K562 (cell line): ENCODE measurements at regions not wholly inside any gene's neighbourhood (a gene's known extent, or its start where the extent isn't known, plus 50 kb on each side); places are given as distances from the start of the nearest gene placed in this dataset.

ENCODE experiments used
- CBX8 ChIP-seq: fragments of 200-600 bp; sonication (generic); IDR thresholded peaks from 2 replicates; pipeline ENCODE4 v1.6.1; 2012; ENCODE audit warnings: borderline replicate concordance, mixed run types, low read depth, mild to moderate bottlenecking, moderate library complexity, mixed read lengths, low read length, control low read depth, inconsistent platforms; ENCODE audit not compliant: poor library complexity, severe bottlenecking; ENCODE audit errors: extremely low read depth
- CTCF ChIP-seq, 3 experiments: IDR thresholded peaks in 2 of 3; conservative IDR thresholded peaks in 1 of 3; 2 replicates each; pipeline ENCODE4 v1.5.1; 2011 to 2012; ENCODE audit warnings: low read length in 3 of 3, mild to moderate bottlenecking in 3 of 3, control low read depth in 2 of 3, improper control_type of control experiment in 1 of 3, inconsistent platforms in 1 of 3, low read depth in 1 of 3, mixed read lengths in 1 of 3, moderate library complexity in 1 of 3; ENCODE audit not compliant: insufficient read depth in 2 of 3
- FOXA3 ChIP-seq, 2 experiments: fragments of 450-650 bp in 1 of 2; sonication (generic) in 1 of 2; formaldehyde crosslinking; IDR thresholded peaks in 1 of 2; conservative IDR thresholded peaks in 1 of 2; 2 replicates each; pipeline versions ENCODE4 v1.4.0 to v1.8.0; 2020 to 2022; ENCODE audit warnings: mild to moderate bottlenecking in 2 of 2, missing genetic modification reagents in 1 of 2
- GATAD2B ChIP-seq: fragments of 450-650 bp; IDR thresholded peaks from 2 replicates; pipeline ENCODE4 v1.6.1; 2017; ENCODE audit warnings: mild to moderate bottlenecking, borderline replicate concordance
- HNRNPH1 ChIP-seq: fragments of 200-400 bp; formaldehyde crosslinking; optimal IDR thresholded peaks from 2 replicates; pipeline ENCODE3; 2017; ENCODE audit warnings: low read depth, mild to moderate bottlenecking, low read length, moderate library complexity
- HOXB6 ChIP-seq: fragments of 250-450 bp; sonication (Bioruptor Pico); IDR thresholded peaks from 2 replicates; pipeline ENCODE4 v1.5.1; 2022; ENCODE audit warnings: mild to moderate bottlenecking, borderline replicate concordance
- JUNB ChIP-seq: fragments of 450-650 bp; formaldehyde crosslinking; conservative IDR thresholded peaks from 2 replicates; pipeline ENCODE4 v1.4.0; 2020; ENCODE audit warnings: mild to moderate bottlenecking
- KAT2B ChIP-seq: IDR thresholded peaks from one replicate; pipeline ENCODE4 v1.6.1; 2012; ENCODE audit warnings: low read depth, mild to moderate bottlenecking, control low read depth, inconsistent platforms, low read length, moderate library complexity
- POLR2A ChIP-seq: fragments of 450-650 bp; conservative IDR thresholded peaks from 2 replicates; pipeline ENCODE4 v1.6.1; 2016
- SIN3B ChIP-seq: fragments of 450-650 bp; IDR thresholded peaks from 2 replicates; pipeline ENCODE4 v1.6.1; 2017; ENCODE audit warnings: low read depth, mild to moderate bottlenecking, moderate library complexity
- TAF7 ChIP-seq: fragments of 450-650 bp; IDR thresholded peaks from 2 replicates; pipeline ENCODE4 v1.6.1; 2016; ENCODE audit warnings: missing genetic modification characterization, missing compliant biosample characterization
- ZBTB40 ChIP-seq, 2 experiments: fragments of 450-650 bp in 1 of 2; sonication (generic) in 1 of 2; formaldehyde crosslinking in 1 of 2; IDR thresholded peaks; 2 replicates each; pipeline versions ENCODE4 v1.7.1 to v1.9.0; 2016 to 2022; ENCODE audit warnings: inconsistent platforms in 1 of 2, mild to moderate bottlenecking in 1 of 2, missing genetic modification reagents in 1 of 2
- ZNF232 ChIP-seq: sonication (generic); formaldehyde crosslinking; IDR thresholded peaks from 2 replicates; pipeline ENCODE4 v1.8.0; 2022; ENCODE audit warnings: mild to moderate bottlenecking, missing genetic modification reagents

GRCh38 chr12:105429511-105429910 is 99.0 kb downstream of the C12orf75 start:
- TF ChIP-seq GATAD2B (no peak), CTCF (IDR thresholded peaks at IDR 0.05 in 2 of 3, conservative IDR thresholded peaks at IDR 0.05 in 1 of 3; ENCODE audit: insufficient read depth in 2 of 3, low read depth in 1 of 3, low read length in 3 of 3) (no peak), JUNB (CRISPR knock-in tag) (no peak), ZNF232 (CRISPR knock-in tag) (no peak), HNRNPH1 (no peak), ZBTB40 (IDR thresholded peaks at IDR 0.05) (no peak), ZBTB40 (CRISPR knock-in tag; IDR thresholded peaks at IDR 0.05) (no peak), TAF7 (tag) (no peak), KAT2B (no peak), POLR2A (no peak), SIN3B (no peak), FOXA3 (CRISPR knock-in tag; conservative IDR thresholded peaks at IDR 0.05 in 1 of 2, IDR thresholded peaks at IDR 0.05 in 1 of 2) (no peak), CBX8 (no peak), HOXB6 (no peak)
